ENCODE measurements at regions not wholly inside any gene's neighbourhood (a gene's known extent, or its start where the extent isn't known, plus 50 kb on each side); places are given as distances from the start of the nearest gene placed in this dataset.

GRCh38 chr2:128388499-128388941 is 69.9 kb upstream of the HS6ST1 start:
- Histone ChIP-seq H3K4me1 (peaks cover 7 to 24% (median 13%) of the 10 kb centered on the region in 10 experiments; a peak in 19 of 20 replicates), H3K36me3 (no peaks in the 10 kb centered on the region), H3K9ac (no peak overlapping the region), H4K20me1 (no peaks in the 10 kb centered on the region), H3K4me3 (no peak overlapping the region), H3K27me3 (no peaks in the 10 kb centered on the region), H3K27ac (no peak overlapping the region), H3K4me2 (peak overlapping the region in 5 of 11 experiments; percentile 6 to 81 (median 70); a peak in 5 of 22 replicates), H3K9me3 (replicated peaks in 1 of 11) (peaks cover 0 to 6% (median 0%) of the 10 kb centered on the region in 11 experiments; a peak in 3 of 22 replicates)
- TF ChIP-seq Cebpa-rat (IDR thresholded peaks at IDR 0.05), result no peak

- no peak for TF ChIP-seq Cebpa-rat (IDR thresholded peaks at IDR 0.05)
- H3K36me3 ChIP-seq, result no peaks in the 10 kb centered on the region
- no peak overlapping the region for H3K27ac ChIP-seq
- H3K9ac ChIP-seq, result no peak overlapping the region
- no peaks in the 10 kb centered on the region for H4K20me1 ChIP-seq
- peak overlapping the region in 9 of 11 experiments; percentile 33 to 81 (median 70); a peak in 18 of 22 replicates for H3K4me2 ChIP-seq
- peaks cover 7 to 27% (median 17%) of the 10 kb centered on the region in 10 experiments for H3K4me1 ChIP-seq
- H3K27me3 ChIP-seq, result no peaks in the 10 kb centered on the region
- peaks cover 0 to 6% (median 0%) of the 10 kb centered on the region in 11 experiments; a peak in 3 of 22 replicates for H3K9me3 ChIP-seq (replicated peaks in 1 of 11)
- no peak overlapping the region for H3K4me3 ChIP-seq
These were observed 70.9 kb upstream of the HS6ST1 start for GRCh38 chr2:128389388-128390086.

GRCh38 chr2:128390256-128390990 is 71.8 kb upstream of the HS6ST1 start:
- Histone ChIP-seq H3K27me3 (no peaks in the 10 kb centered on the region), H3K36me3 (no peaks in the 10 kb centered on the region), H3K9me3 (replicated peaks in 1 of 11) (peaks cover 0 to 6% (median 0%) of the 10 kb centered on the region in 11 experiments; a peak in 3 of 22 replicates), H3K4me2 (peak overlapping the region in 7 of 11 experiments; percentile 28 to 81 (median 70); a peak in 10 of 22 replicates), H3K9ac (no peak overlapping the region), H3K4me3 (no peak overlapping the region), H3K4me1 (peaks cover 11 to 33% (median 23%) of the 10 kb centered on the region in 10 experiments), H3K27ac (no peak overlapping the region), H4K20me1 (no peaks in the 10 kb centered on the region)
- TF ChIP-seq Cebpa-rat (IDR thresholded peaks at IDR 0.05), result no peak

GRCh38 chr2:128390991-128391630 is 72.4 kb upstream of the HS6ST1 start:
- Histone ChIP-seq H3K4me1 (peaks cover 17 to 40% (median 30%) of the 10 kb centered on the region in 10 experiments), H3K27ac (no peak overlapping the region), H3K36me3 (no peaks in the 10 kb centered on the region), H3K27me3 (no peaks in the 10 kb centered on the region), H3K4me2 (no peak overlapping the region), H4K20me1 (no peaks in the 10 kb centered on the region), H3K9ac (no peak overlapping the region), H3K4me3 (no peak overlapping the region), H3K9me3 (replicated peaks in 1 of 11) (peaks cover 0 to 5% (median 0%) of the 10 kb centered on the region in 11 experiments; a peak in 2 of 22 replicates)
- TF ChIP-seq Cebpa-rat (IDR thresholded peaks at IDR 0.05), result no peak

- Histone ChIP-seq H4K20me1 (no peaks in the 10 kb centered on the region), H3K9ac (no peak overlapping the region), H3K9me3 (replicated peaks in 1 of 11) (no peaks in the 10 kb centered on the region), H3K27ac (no peak overlapping the region), H3K4me1 (peaks cover 23 to 45% (median 36%) of the 10 kb centered on the region in 10 experiments), H3K36me3 (no peaks in the 10 kb centered on the region), H3K27me3 (no peaks in the 10 kb centered on the region), H3K4me2 (no peak overlapping the region), H3K4me3 (no peak overlapping the region)
- TF ChIP-seq Cebpa-rat (IDR thresholded peaks at IDR 0.05), result no peak
These were observed 73.0 kb upstream of the HS6ST1 start for GRCh38 chr2:128391679-128392078.

GRCh38 chr2:128392207-128392606 is 73.5 kb upstream of the HS6ST1 start:
- no peak for TF ChIP-seq Cebpa-rat (IDR thresholded peaks at IDR 0.05)
- H3K27me3 ChIP-seq, result no peaks in the 10 kb centered on the region
- no peaks in the 10 kb centered on the region for H3K9me3 ChIP-seq (replicated peaks in 1 of 11)
- no peak overlapping the region for H3K9ac ChIP-seq
- no peak overlapping the region for H3K4me2 ChIP-seq
- H3K4me3 ChIP-seq, result no peak overlapping the region
- H3K36me3 ChIP-seq, result no peaks in the 10 kb centered on the region
- H4K20me1 ChIP-seq, result no peaks in the 10 kb centered on the region
- no peak overlapping the region for H3K27ac ChIP-seq
- H3K4me1 ChIP-seq, result peaks cover 24 to 49% (median 39%) of the 10 kb centered on the region in 10 experiments

- no peaks in the 10 kb centered on the region for H3K9me3 ChIP-seq (replicated peaks in 1 of 11)
- H3K27me3 ChIP-seq, result no peaks in the 10 kb centered on the region
- H3K27ac ChIP-seq, result no peak overlapping the region
- H3K4me2 ChIP-seq, result peak overlapping the region in 5 of 11 experiments; percentile 23 to 86 (median 81); a peak in 7 of 22 replicates
- H3K36me3 ChIP-seq, result no peaks in the 10 kb centered on the region
- no peaks in the 10 kb centered on the region for H4K20me1 ChIP-seq
- peaks cover 24 to 44% (median 35%) of the 10 kb centered on the region in 10 experiments for H3K4me1 ChIP-seq
- H3K4me3 ChIP-seq, result no peak overlapping the region
- TF ChIP-seq Cebpa-rat (IDR thresholded peaks at IDR 0.05), result no peak
- H3K9ac ChIP-seq, result no peak overlapping the region
These were observed 75.5 kb upstream of the HS6ST1 start for GRCh38 chr2:128394007-128394730.

GRCh38 chr2:128395196-128395595 is 76.5 kb upstream of the HS6ST1 start:
- Histone ChIP-seq H4K20me1 (no peaks in the 10 kb centered on the region), H3K4me1 (peaks cover 21 to 44% (median 34%) of the 10 kb centered on the region in 10 experiments), H3K27me3 (no peaks in the 10 kb centered on the region), H3K4me2 (peak overlapping the region in 10 of 11 experiments; percentile 56 to 86 (median 80); a peak in 20 of 22 replicates), H3K36me3 (no peaks in the 10 kb centered on the region), H3K9me3 (replicated peaks in 1 of 11) (peaks cover 0 to under 1% (median 0%) of the 10 kb centered on the region in 11 experiments; a peak in 1 of 22 replicates), H3K27ac (peak overlapping the region in 1 of 11 experiments; percentile 54; a peak in 1 of 22 replicates), H3K9ac (no peak overlapping the region), H3K4me3 (no peak overlapping the region)
- no peak for TF ChIP-seq Cebpa-rat (IDR thresholded peaks at IDR 0.05)

Data from BLaER1 treated with 17β-estradiol and CSF1 and Interleukin-3, amounts not matched to agents 10 nM and 100 nM (cell line).